Esophagus muscularis mucosa (tissue), 4 donors: ENCODE measurements at regions not wholly inside any gene's neighbourhood (a gene's known extent, or its start where the extent isn't known, plus 50 kb on each side); places are given as distances from the start of the nearest gene placed in this dataset.

Source experiments
- DNase-seq: peaks from one replicate; pipeline ENCODE4 v3.0.0-alpha.2; 2017; ENCODE audit errors: extremely low spot score
- H3K27ac ChIP-seq, 4 donors: fragments of 200-600 bp; sonication (generic); replicated peaks in 1 of 4; 1 replicate in 3 of 4; 2 replicates in 1 of 4; pipeline ENCODE4 v1.5.1; 2016 to 2019; ENCODE audit warnings: mild to moderate bottlenecking in 1 of 4
- H3K27me3 ChIP-seq, 4 donors: fragments of 200-600 bp; sonication (generic); one replicate each; pipeline versions ENCODE4 v1.5.1 to v1.6.0; 2016 to 2019
- H3K36me3 ChIP-seq, 4 donors: fragments of 200-600 bp; sonication (generic); one replicate each; pipeline ENCODE4 v1.5.1; 2016 to 2019
- H3K4me1 ChIP-seq, 4 donors: fragments of 200-600 bp; sonication (generic); one replicate each; pipeline ENCODE4 v1.5.1; 2016 to 2019
- H3K4me3 ChIP-seq, 4 donors: fragments of 200-600 bp; sonication (generic); 1 replicate in 2 of 4; 2 replicates in 2 of 4; pipeline ENCODE4 v1.5.1; 2016 to 2019; ENCODE audit warnings: mild to moderate bottlenecking in 4 of 4, moderate library complexity in 1 of 4
- H3K9me3 ChIP-seq, 4 donors: fragments of 200-600 bp; sonication (generic); 1 replicate in 3 of 4; 2 replicates in 1 of 4; pipeline ENCODE4 v1.5.1; 2016 to 2019
- EP300 ChIP-seq: sonication (generic); formaldehyde crosslinking; IDR thresholded peaks from one replicate; pipeline ENCODE4 v1.6.1; 2017; ENCODE audit warnings: antibody characterized with exemption
- POLR2A ChIP-seq: fragments of 450-650 bp; IDR thresholded peaks from one replicate; pipeline ENCODE4 v1.6.1; 2017; ENCODE audit warnings: antibody characterized with exemption, moderate library complexity, mild to moderate bottlenecking, low read depth
- POLR2AphosphoS5 ChIP-seq, 2 donors: sonication (generic); formaldehyde crosslinking; IDR thresholded peaks; one replicate each; pipeline ENCODE4 v1.6.1; 2017; ENCODE audit warnings: antibody characterized with exemption in 2 of 2
- WGBS: methylation state at CpG from one replicate; pipeline ENCODE4 v1.1.5; 2018; 5-methylcytosine and 5-hydroxymethylcytosine counted together
- intact Hi-C: fragments of 100-400 bp; cut with DNase I; formaldehyde crosslinking; loops from one replicate; pipeline ENCODE4 v1.15.1; 2023
- TF ChIP-seq, protein P1 (sequence below), 3 experiments: fragments of 200-600 bp in 2 of 3; fragments of 450-650 bp in 1 of 3; sonication (generic) in 2 of 3; IDR thresholded peaks; one replicate each; pipeline ENCODE4 v1.5.1; 2017 to 2019; ENCODE audit warnings: antibody characterized with exemption in 3 of 3, mild to moderate bottlenecking in 2 of 3, moderate library complexity in 1 of 3

GRCh38 chr6:139659196-139659595 lies 284.7 kb upstream of the CITED2 start:
- no peak for TF ChIP-seq EP300
- TF ChIP-seq, protein P1, sequence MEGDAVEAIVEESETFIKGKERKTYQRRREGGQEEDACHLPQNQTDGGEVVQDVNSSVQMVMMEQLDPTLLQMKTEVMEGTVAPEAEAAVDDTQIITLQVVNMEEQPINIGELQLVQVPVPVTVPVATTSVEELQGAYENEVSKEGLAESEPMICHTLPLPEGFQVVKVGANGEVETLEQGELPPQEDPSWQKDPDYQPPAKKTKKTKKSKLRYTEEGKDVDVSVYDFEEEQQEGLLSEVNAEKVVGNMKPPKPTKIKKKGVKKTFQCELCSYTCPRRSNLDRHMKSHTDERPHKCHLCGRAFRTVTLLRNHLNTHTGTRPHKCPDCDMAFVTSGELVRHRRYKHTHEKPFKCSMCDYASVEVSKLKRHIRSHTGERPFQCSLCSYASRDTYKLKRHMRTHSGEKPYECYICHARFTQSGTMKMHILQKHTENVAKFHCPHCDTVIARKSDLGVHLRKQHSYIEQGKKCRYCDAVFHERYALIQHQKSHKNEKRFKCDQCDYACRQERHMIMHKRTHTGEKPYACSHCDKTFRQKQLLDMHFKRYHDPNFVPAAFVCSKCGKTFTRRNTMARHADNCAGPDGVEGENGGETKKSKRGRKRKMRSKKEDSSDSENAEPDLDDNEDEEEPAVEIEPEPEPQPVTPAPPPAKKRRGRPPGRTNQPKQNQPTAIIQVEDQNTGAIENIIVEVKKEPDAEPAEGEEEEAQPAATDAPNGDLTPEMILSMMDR (IDR thresholded peaks at IDR 0.05) = no peak
- no peak for TF ChIP-seq POLR2A
- TF ChIP-seq POLR2AphosphoS5 (IDR thresholded peaks at IDR 0.05) = no peak
- H3K4me1 ChIP-seq = no peaks in the 10 kb centered on the region
- no peaks in the 10 kb centered on the region for H3K9me3 ChIP-seq
- 86% methylated on average over 3 of the region's 3 CpGs for WGBS
- no peaks in the 10 kb centered on the region for H3K27me3 ChIP-seq
- H3K27ac ChIP-seq = no peak overlapping the region
- intact Hi-C loops = no loop called here
- no peak overlapping the region for H3K4me3 ChIP-seq
- no peaks in the 10 kb centered on the region for H3K36me3 ChIP-seq
- DNase-seq = no peak

GRCh38 chr6:139657119-139657518 lies 282.7 kb upstream of the CITED2 start:
- Histone ChIP-seq H3K27ac (no peak overlapping the region), H3K9me3 (no peaks in the 10 kb centered on the region), H3K36me3 (no peaks in the 10 kb centered on the region), H3K4me1 (no peaks in the 10 kb centered on the region), H3K4me3 (no peak overlapping the region), H3K27me3 (no peaks in the 10 kb centered on the region)
- no peak for DNase-seq
- TF ChIP-seq POLR2AphosphoS5 (IDR thresholded peaks at IDR 0.05) = no peak
- no peak for TF ChIP-seq POLR2A
- TF ChIP-seq EP300 = no peak
- TF ChIP-seq, protein P1 (IDR thresholded peaks at IDR 0.05) = no peak
- 96% methylated on average over 1 of the region's 1 CpG for WGBS
- intact Hi-C loops = no loop called here

GRCh38 chr6:139655783-139656705 lies 281.6 kb upstream of the CITED2 start:
- no peaks in the 10 kb centered on the region for H3K27me3 ChIP-seq
- no peak for DNase-seq
- no peaks in the 10 kb centered on the region for H3K4me1 ChIP-seq
- WGBS = 69% methylated on average over 5 of the region's 5 CpGs
- TF ChIP-seq, protein P1 (IDR thresholded peaks at IDR 0.05) = no peak
- TF ChIP-seq EP300 (no peak), POLR2A (no peak), POLR2AphosphoS5 (IDR thresholded peaks at IDR 0.05) (no peak)
- H3K27ac ChIP-seq = no peak overlapping the region
- no peaks in the 10 kb centered on the region for H3K36me3 ChIP-seq
- intact Hi-C loops = no loop called here
- H3K9me3 ChIP-seq = no peaks in the 10 kb centered on the region
- H3K4me3 ChIP-seq = no peak overlapping the region

DNA sequence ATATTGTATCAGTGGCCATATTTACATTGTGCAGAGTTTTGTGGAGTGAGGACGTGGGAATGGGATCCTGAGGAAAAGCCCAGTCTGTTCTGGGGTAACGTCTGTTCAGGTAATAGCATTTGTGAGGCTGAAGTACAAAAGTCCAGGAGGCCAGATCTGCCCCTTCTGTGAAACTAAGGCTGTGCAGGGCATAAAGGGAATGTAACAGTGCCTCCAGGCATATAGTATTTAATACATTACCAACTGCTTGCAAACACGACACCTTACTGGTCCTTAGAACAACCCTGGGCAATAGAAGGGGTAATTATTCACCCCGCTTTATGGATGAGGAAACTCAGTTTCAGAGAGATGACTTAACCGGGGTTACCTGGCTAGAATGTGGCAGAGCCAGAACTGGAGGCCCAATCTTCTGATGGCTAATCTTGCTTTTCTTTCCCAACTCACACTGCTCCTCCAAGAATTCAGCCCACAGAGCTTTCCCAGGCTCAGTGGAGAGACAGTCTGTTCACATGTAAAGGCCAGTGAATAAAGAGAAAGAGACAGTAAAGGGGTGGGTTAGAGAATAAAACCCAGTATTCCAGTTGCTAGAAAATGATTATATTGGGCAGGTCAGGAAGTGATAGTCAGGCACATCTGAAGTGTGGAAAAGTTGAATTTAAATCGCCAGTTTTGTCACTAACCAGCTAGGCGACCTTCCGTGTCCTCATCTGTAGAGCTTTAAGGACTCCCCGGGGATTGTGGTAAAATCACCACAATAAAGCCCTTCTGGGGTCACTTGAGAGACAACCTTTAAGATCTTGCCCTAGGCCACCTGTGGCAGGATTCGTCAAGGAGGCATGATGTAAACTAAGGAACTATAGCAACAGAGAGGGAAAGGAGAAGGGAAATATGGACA lies 280.7 kb upstream of the CITED2 start:
- no peaks in the 10 kb centered on the region for H3K4me1 ChIP-seq
- no peaks in the 10 kb centered on the region for H3K36me3 ChIP-seq
- H3K9me3 ChIP-seq = no peaks in the 10 kb centered on the region
- no peak overlapping the region for H3K4me3 ChIP-seq
- H3K27ac ChIP-seq = no peak overlapping the region
- TF ChIP-seq EP300 = no peak
- TF ChIP-seq POLR2AphosphoS5 (IDR thresholded peaks at IDR 0.05) = no peak
- TF ChIP-seq, protein P1 (IDR thresholded peaks at IDR 0.05) = no peak
- TF ChIP-seq POLR2A = no peak
- DNase-seq = no peak
- no peaks in the 10 kb centered on the region for H3K27me3 ChIP-seq
- intact Hi-C loops = no loop called here
- 92% methylated on average over 10 of the region's 10 CpGs for WGBS
